Heart left ventricle (tissue), 16 donors: ENCODE measurements at regions not wholly inside any gene's neighbourhood (a gene's known extent, or its start where the extent isn't known, plus 50 kb on each side); places are given as distances from the start of the nearest gene placed in this dataset.
A peak's percentile ranks its signal among the peaks of the same experiment; 100 is the strongest.

ENCODE experiments used
- ATAC-seq, 4 donors: fragments of 200-7000 bp; cut with Tn5 transposase; one replicate each; pipeline ENCODE4 v1.9.1; 2020 to 2022; ENCODE audit warnings: moderate library complexity in 4 of 4, mild to moderate bottlenecking in 3 of 4, moderate number of reproducible peaks in 1 of 4
- DNase-seq, 5 donors: peaks; one replicate each; pipeline ENCODE4 v3.0.0-alpha.2; 2020
- H3K27ac ChIP-seq, 12 donors: fragments of 200-600 bp; sonication (generic) in 4 of 12; one replicate each; pipeline versions ENCODE4 v1.5.0 to v1.8.0; 2016 to 2022; ENCODE audit warnings: mild to moderate bottlenecking in 2 of 12
- H3K27me3 ChIP-seq, 9 donors: fragments of 200-600 bp; sonication (generic) in 2 of 9; one replicate each; pipeline versions ENCODE4 v1.5.1 to v1.8.0; 2016 to 2022; ENCODE audit warnings: mild to moderate bottlenecking in 3 of 9
- H3K36me3 ChIP-seq, 9 donors: fragments of 200-600 bp; sonication (generic) in 2 of 9; one replicate each; pipeline versions ENCODE4 v1.5.0 to v1.8.0; 2018 to 2022; ENCODE audit warnings: mild to moderate bottlenecking in 2 of 9
- H3K4me1 ChIP-seq, 12 donors: fragments of 200-600 bp; sonication (generic) in 4 of 12; one replicate each; pipeline versions ENCODE4 v1.5.0 to v1.8.0; 2016 to 2022; ENCODE audit warnings: mild to moderate bottlenecking in 3 of 12
- H3K4me3 ChIP-seq, 12 donors: fragments of 200-600 bp; sonication (generic) in 4 of 12; one replicate each; pipeline versions ENCODE4 v1.5.0 to v1.8.0; 2017 to 2022; ENCODE audit warnings: mild to moderate bottlenecking in 9 of 12, moderate library complexity in 4 of 12
- H3K9me3 ChIP-seq, 12 donors: fragments of 200-600 bp; sonication (generic) in 4 of 12; one replicate each; pipeline versions ENCODE4 v1.5.0 to v1.8.0; 2016 to 2022; ENCODE audit warnings: mild to moderate bottlenecking in 1 of 12
- CTCF ChIP-seq, 12 donors: fragments of 200-600 bp; sonication (generic) in 4 of 12; IDR thresholded peaks; one replicate each; pipeline versions ENCODE4 v1.5.0 to v1.8.0; 2018 to 2022; ENCODE audit warnings: antibody characterized with exemption in 12 of 12, mild to moderate bottlenecking in 5 of 12
- POLR2A ChIP-seq, 2 donors: fragments of 450-650 bp; IDR thresholded peaks; one replicate each; pipeline ENCODE4 v1.6.1; 2017; ENCODE audit warnings: antibody characterized with exemption in 2 of 2, mild to moderate bottlenecking in 2 of 2, moderate library complexity in 2 of 2
- WGBS, 4 donors: extraction: QIAGEN DNeasy Blood & Tissue Kit in 2 of 4; methylation state at CpG; one replicate each; pipeline versions ENCODE4 v1.1.5 to v1.1.7; 2013 to 2018; 5-methylcytosine and 5-hydroxymethylcytosine counted together
- intact Hi-C, 10 donors: fragments of 100-400 bp; cut with DNase I; formaldehyde crosslinking; loops; one replicate each; pipeline versions ENCODE4 v1.11.1 to v1.14.2; 2022
- donor health status: ischemic (EF 13 %, LVEDD 7.1; RV severe dilation, severe dysfunction).
- donor health status: healthy with polysubstance abuse.
- donor health status: DM: no; HTN: yes; CAD: no.
- donor health status: DM: no; HTN: no; CAD: no.
- donor health status: ischemic (EF 25% LVEDD 6.9; RV normal size, moderate dysfunction).
- donor health status: ischemic (EF 25% LVEDD 5.7; RV mildly dilated, moderate dysfunction).
- donor health status: healthy.
- donor health status: DM: yes; HTN: yes; CAD: no.
- donor health status: ischemic (EF 35%, LVEDD 5.7; RV mildly dilated, moderate dysfunction).
- donor health status: nonischemic (EF 11% LVEDD 7.7; RV severe dilation, severe dysfunction).
- donor health status: DM: yes; HTN: yes; CAD: no.
- donor health status: PGD.
- donor health status: ischemic (EF 29% LVEDD 5.4; RV normal size, mild dysfunction).
- donor health status: nonischemic (EF 23%, LVEDD 6.1; RV moderate dilation, normal function).

GRCh38 chr15:47577461-47577860 lies 139.8 kb upstream of the SEMA6D start:
- Histone ChIP-seq H3K4me3 (no peak overlapping the region), H3K4me1 (peaks cover 0 to 11% (median 5%) of the 10 kb centered on the region in 12 donors), H3K27me3 (no peaks in the 10 kb centered on the region), H3K27ac (no peak overlapping the region), H3K9me3 (no peaks in the 10 kb centered on the region), H3K36me3 (no peaks in the 10 kb centered on the region)
- intact Hi-C loops = loop anchor here in 1 of 10 donors (10.0 kb wide), 2 partner anchors 103 to 137 kb away; partner anchors contain the start of gene SEMA6D
- 27 to 33% (median 31%) methylated on average over 3 of the region's 3 CpGs for WGBS, 4 donors
- TF ChIP-seq POLR2A (IDR thresholded peaks at IDR 0.05) (no peak), CTCF (IDR thresholded peaks at IDR 0.05) (no peak)
- ATAC-seq = no peak
- DNase-seq = no peak

- Histone ChIP-seq H3K27ac (no peak overlapping the region), H3K27me3 (no peaks in the 10 kb centered on the region), H3K36me3 (no peaks in the 10 kb centered on the region), H3K4me3 (no peak overlapping the region), H3K9me3 (no peaks in the 10 kb centered on the region), H3K4me1 (peaks cover 0 to 9% (median 4%) of the 10 kb centered on the region in 12 donors)
- intact Hi-C loops = loop anchor here in 2 of 10 donors (10.0 kb wide), 2 partner anchors 53 to 133 kb away; partner anchors contain the start of gene SEMA6D (in 1 of the 2)
- ATAC-seq (no peak), DNase-seq (no peak)
- TF ChIP-seq POLR2A (IDR thresholded peaks at IDR 0.05) = no peak
- no peak for TF ChIP-seq CTCF (IDR thresholded peaks at IDR 0.05)
- WGBS, 4 donors = 93 to 97% (median 94%) methylated on average over 4 of the region's 4 CpGs
These were observed 135.1 kb upstream of the SEMA6D start for GRCh38 chr15:47582233-47582632.

GRCh38 chr15:47584316-47584715 lies 133.0 kb upstream of the SEMA6D start:
- WGBS, 4 donors = 97 to 100% (median 98%) methylated on average over 3 of the region's 3 CpGs
- Histone ChIP-seq H3K4me1 (peaks cover 0 to 13% (median 0%) of the 10 kb centered on the region in 12 donors), H3K27ac (no peak overlapping the region), H3K4me3 (no peak overlapping the region), H3K36me3 (no peaks in the 10 kb centered on the region), H3K27me3 (no peaks in the 10 kb centered on the region), H3K9me3 (no peaks in the 10 kb centered on the region)
- TF ChIP-seq POLR2A (IDR thresholded peaks at IDR 0.05) (no peak), CTCF (IDR thresholded peaks at IDR 0.05) (no peak)
- ATAC-seq (no peak), DNase-seq (no peak)
- intact Hi-C loops = loop anchor here in 2 of 10 donors (10.0 kb wide), 2 partner anchors 50 to 130 kb away; partner anchors contain the start of gene SEMA6D (in 1 of the 2)

GRCh38 chr15:47586653-47587224 lies 130.6 kb upstream of the SEMA6D start:
- H3K4me1 ChIP-seq = peaks cover 0 to 13% (median 0%) of the 10 kb centered on the region in 12 donors
- H3K36me3 ChIP-seq = no peaks in the 10 kb centered on the region
- TF ChIP-seq CTCF (IDR thresholded peaks at IDR 0.05) (no peak), POLR2A (IDR thresholded peaks at IDR 0.05) (no peak)
- 53 to 65% (median 61%) methylated on average over 6 of the region's 6 CpGs for WGBS, 4 donors
- no peak overlapping the region for H3K4me3 ChIP-seq
- DNase-seq (peak; percentile 69 to 80 (median 76)), ATAC-seq (peak in 3 of 4 donors; percentile 48 to 72 (median 55))
- no peaks in the 10 kb centered on the region for H3K9me3 ChIP-seq
- intact Hi-C loops = loop anchor here in 2 of 10 donors (10.0 kb wide), 2 partner anchors 48 to 128 kb away; partner anchors contain the start of gene SEMA6D (in 1 of the 2)
- peak overlapping the region in 2 of 12 donors; percentile 15 to 48 for H3K27ac ChIP-seq
- no peaks in the 10 kb centered on the region for H3K27me3 ChIP-seq
